Neural cell (in vitro differentiated cells): ENCODE measurements at regions not wholly inside any gene's neighbourhood (a gene's known extent, or its start where the extent isn't known, plus 50 kb on each side); places are given as distances from the start of the nearest gene placed in this dataset.

Experiments used
- H2AFZ ChIP-seq: fragments of 200-600, 300-800 bp; sonication (generic), shearing (Covaris generic); 2 replicates; pipeline ENCODE4 v1.6.0; 2014; ENCODE audit warnings: low read depth, mild to moderate bottlenecking, antibody characterized with exemption, low read length, moderate library complexity
- H3F3A ChIP-seq: fragments of 200-600 bp; shearing (Covaris generic); 2 replicates; pipeline ENCODE4 v1.6.1; 2016; ENCODE audit warnings: mild to moderate bottlenecking, moderate library complexity, mixed read lengths, antibody characterized with exemption, low read length; ENCODE audit not compliant: insufficient read depth, poor library complexity, severe bottlenecking
- H3K27ac ChIP-seq: fragments of 200-600, 300-800 bp; sonication (generic), shearing (Covaris generic); 2 replicates; pipeline ENCODE4 v1.5.1; 2014; ENCODE audit warnings: mild to moderate bottlenecking, low read length, moderate library complexity
- H3K27me3 ChIP-seq: fragments of 300-800, 200-600 bp; sonication (generic), shearing (Covaris generic); 2 replicates; pipeline ENCODE4 v1.6.0; 2014; ENCODE audit warnings: mild to moderate bottlenecking, low read depth, low read length, moderate library complexity; ENCODE audit not compliant: insufficient read depth
- H3K36me3 ChIP-seq: fragments of 300-800, 200-600 bp; sonication (generic), shearing (Covaris generic); 2 replicates; pipeline ENCODE4 v1.5.1; 2014; ENCODE audit warnings: mild to moderate bottlenecking, antibody characterized with exemption, low read length, moderate library complexity; ENCODE audit not compliant: insufficient read depth
- H3K4me2 ChIP-seq: fragments of 300-800, 200-600 bp; sonication (generic), shearing (Covaris generic); 2 replicates; pipeline ENCODE4 v1.6.0; 2014; ENCODE audit warnings: mild to moderate bottlenecking, low read length
- H3K4me3 ChIP-seq: fragments of 300-800, 200-600 bp; sonication (generic), shearing (Covaris generic); 2 replicates; pipeline ENCODE4 v1.5.1; 2014; ENCODE audit warnings: mild to moderate bottlenecking, low read length, moderate library complexity
- H3K79me2 ChIP-seq: fragments of 200-600 bp; shearing (Covaris generic); replicated peaks from 2 replicates; pipeline ENCODE4 v1.6.0; 2014; ENCODE audit warnings: mild to moderate bottlenecking, low read length, moderate library complexity; ENCODE audit not compliant: insufficient read depth
- H3K9ac ChIP-seq: fragments of 300-800, 200-600 bp; sonication (generic), shearing (Covaris generic); 2 replicates; pipeline ENCODE4 v1.6.1; 2016; ENCODE audit warnings: mild to moderate bottlenecking, low read length, mixed read lengths
- H3K9me2 ChIP-seq: fragments of 200-600 bp; shearing (Covaris generic); 2 replicates; pipeline ENCODE4 v1.6.1; 2016; ENCODE audit warnings: mild to moderate bottlenecking, low read length, mixed read lengths; ENCODE audit not compliant: insufficient read depth
- H3K9me3 ChIP-seq: fragments of 200-600, 300-800 bp; sonication (generic), shearing (Covaris generic); 2 replicates; pipeline ENCODE4 v1.6.1; 2016; ENCODE audit warnings: mild to moderate bottlenecking, mixed run types, low read length, moderate library complexity, mixed read lengths
- H4K20me1 ChIP-seq: fragments of 200-600 bp; shearing (Covaris generic); 2 replicates; pipeline ENCODE4 v1.6.1; 2016; ENCODE audit warnings: mild to moderate bottlenecking, mixed run types; ENCODE audit not compliant: insufficient read depth
- EP300 ChIP-seq: fragments of 450-650 bp; conservative IDR thresholded peaks from 2 replicates; pipeline ENCODE4 v1.6.1; 2014; ENCODE audit warnings: antibody characterized with exemption, mild to moderate bottlenecking, moderate library complexity; ENCODE audit not compliant: poor library complexity, severe bottlenecking
- EZH2 ChIP-seq: fragments of 200-600, 300-800 bp; shearing (Covaris generic), sonication (generic); IDR thresholded peaks from 2 replicates; pipeline ENCODE4 v1.6.1; 2014; ENCODE audit warnings: antibody characterized with exemption, low read length, borderline replicate concordance, mild to moderate bottlenecking; ENCODE audit not compliant: insufficient read depth, poor library complexity, severe bottlenecking
- MXI1 ChIP-seq: fragments of 450-650 bp; conservative IDR thresholded peaks from 2 replicates; pipeline ENCODE4 v1.6.1; 2014; ENCODE audit warnings: antibody characterized with exemption, mild to moderate bottlenecking; ENCODE audit not compliant: poor library complexity, severe bottlenecking
- POLR2AphosphoS5 ChIP-seq: IDR thresholded peaks from 2 replicates; pipeline ENCODE4 v1.6.1; 2012
- RAD21 ChIP-seq: fragments of 450-650 bp; conservative IDR thresholded peaks from 2 replicates; pipeline ENCODE4 v1.6.1; 2014; ENCODE audit warnings: antibody characterized with exemption, mild to moderate bottlenecking, moderate library complexity
- SMC3 ChIP-seq: fragments of 450-650 bp; conservative IDR thresholded peaks from 2 replicates; pipeline ENCODE4 v1.6.1; 2014; ENCODE audit warnings: antibody characterized with exemption, mild to moderate bottlenecking, moderate library complexity; ENCODE audit not compliant: poor library complexity
- TAF1 ChIP-seq: IDR thresholded peaks from 2 replicates; pipeline ENCODE4 v1.6.1; 2012; ENCODE audit warnings: low read depth
- TF ChIP-seq, protein P1 (sequence below): fragments of 450-650 bp; IDR thresholded peaks from 2 replicates; pipeline ENCODE4 v1.5.1; 2014; ENCODE audit warnings: antibody characterized with exemption, mild to moderate bottlenecking, moderate library complexity; ENCODE audit not compliant: poor library complexity, severe bottlenecking
- TF ChIP-seq, protein P2 (sequence below): IDR thresholded peaks from 2 replicates; pipeline ENCODE4 v1.6.1; 2012; ENCODE audit warnings: borderline replicate concordance

DNA sequence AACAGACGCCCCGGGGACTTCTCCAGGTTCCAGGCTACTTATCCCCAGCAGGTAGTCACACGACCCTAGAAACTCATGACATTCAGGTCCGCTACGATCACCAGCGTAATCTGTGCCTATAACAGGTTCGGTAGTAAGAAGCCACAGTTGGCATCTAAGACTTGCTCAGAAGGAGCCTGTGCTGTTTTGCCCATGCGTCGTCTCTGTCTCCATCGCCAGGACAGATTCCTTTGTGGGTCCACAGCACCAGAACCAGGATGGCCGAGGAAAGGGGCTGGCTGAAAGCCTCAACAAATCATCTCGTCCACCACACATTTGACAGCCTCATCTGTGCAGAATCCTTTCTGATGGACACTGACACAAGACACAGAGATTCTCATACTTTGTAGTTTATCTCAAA lies 319.5 kb upstream of the AGA start:
- H3K9me2 ChIP-seq = no peaks in the 10 kb centered on the region
- H3F3A ChIP-seq = no peaks in the 10 kb centered on the region
- no peak overlapping the region for H3K4me3 ChIP-seq
- H3K27ac ChIP-seq = no peak overlapping the region
- H3K27me3 ChIP-seq = no peaks in the 10 kb centered on the region
- H3K9me3 ChIP-seq = no peaks in the 10 kb centered on the region
- H3K36me3 ChIP-seq = no peaks in the 10 kb centered on the region
- no peak for TF ChIP-seq RAD21
- no peak for TF ChIP-seq EP300
- no peak for TF ChIP-seq EZH2
- H4K20me1 ChIP-seq = no peaks in the 10 kb centered on the region
- no peak overlapping the region for H3K9ac ChIP-seq
- H2AFZ ChIP-seq = no peak overlapping the region
- no peak overlapping the region for H3K4me2 ChIP-seq
- no peaks in the 10 kb centered on the region for H3K79me2 ChIP-seq

DNA sequence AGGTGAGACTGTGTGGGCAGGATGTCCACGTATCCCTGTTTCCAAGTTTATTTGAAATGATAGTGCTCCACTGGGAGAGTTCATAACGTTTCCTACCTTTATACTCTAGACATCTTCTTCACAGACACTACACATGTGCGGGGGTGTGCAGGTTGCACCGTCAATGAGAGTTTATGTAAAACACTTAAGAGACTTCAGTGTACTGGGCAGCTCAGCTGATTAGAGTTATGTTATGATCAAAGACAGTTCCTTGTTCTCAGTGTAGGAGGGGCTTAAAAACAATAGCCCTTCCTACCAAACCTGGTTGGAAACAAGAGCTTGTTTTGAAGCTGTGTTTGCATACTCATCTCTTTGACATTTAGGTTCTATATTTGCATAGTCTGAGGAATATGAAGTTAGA lies 326.9 kb upstream of the AGA start:
- H4K20me1 ChIP-seq = no peaks in the 10 kb centered on the region
- no peak overlapping the region for H3K4me3 ChIP-seq
- H3K9me3 ChIP-seq = no peaks in the 10 kb centered on the region
- H2AFZ ChIP-seq = no peak overlapping the region
- H3K27ac ChIP-seq = no peak overlapping the region
- H3F3A ChIP-seq = no peaks in the 10 kb centered on the region
- no peak overlapping the region for H3K4me2 ChIP-seq
- no peak overlapping the region for H3K9ac ChIP-seq
- H3K9me2 ChIP-seq = no peaks in the 10 kb centered on the region
- H3K27me3 ChIP-seq = no peaks in the 10 kb centered on the region
- TF ChIP-seq TAF1 (no peak), EZH2 (no peak), POLR2AphosphoS5 (no peak), RAD21 (no peak), SMC3 (no peak), EP300 (no peak), MXI1 (no peak)
- TF ChIP-seq, protein P1, sequence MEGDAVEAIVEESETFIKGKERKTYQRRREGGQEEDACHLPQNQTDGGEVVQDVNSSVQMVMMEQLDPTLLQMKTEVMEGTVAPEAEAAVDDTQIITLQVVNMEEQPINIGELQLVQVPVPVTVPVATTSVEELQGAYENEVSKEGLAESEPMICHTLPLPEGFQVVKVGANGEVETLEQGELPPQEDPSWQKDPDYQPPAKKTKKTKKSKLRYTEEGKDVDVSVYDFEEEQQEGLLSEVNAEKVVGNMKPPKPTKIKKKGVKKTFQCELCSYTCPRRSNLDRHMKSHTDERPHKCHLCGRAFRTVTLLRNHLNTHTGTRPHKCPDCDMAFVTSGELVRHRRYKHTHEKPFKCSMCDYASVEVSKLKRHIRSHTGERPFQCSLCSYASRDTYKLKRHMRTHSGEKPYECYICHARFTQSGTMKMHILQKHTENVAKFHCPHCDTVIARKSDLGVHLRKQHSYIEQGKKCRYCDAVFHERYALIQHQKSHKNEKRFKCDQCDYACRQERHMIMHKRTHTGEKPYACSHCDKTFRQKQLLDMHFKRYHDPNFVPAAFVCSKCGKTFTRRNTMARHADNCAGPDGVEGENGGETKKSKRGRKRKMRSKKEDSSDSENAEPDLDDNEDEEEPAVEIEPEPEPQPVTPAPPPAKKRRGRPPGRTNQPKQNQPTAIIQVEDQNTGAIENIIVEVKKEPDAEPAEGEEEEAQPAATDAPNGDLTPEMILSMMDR = no peak
- TF ChIP-seq, protein P2, sequence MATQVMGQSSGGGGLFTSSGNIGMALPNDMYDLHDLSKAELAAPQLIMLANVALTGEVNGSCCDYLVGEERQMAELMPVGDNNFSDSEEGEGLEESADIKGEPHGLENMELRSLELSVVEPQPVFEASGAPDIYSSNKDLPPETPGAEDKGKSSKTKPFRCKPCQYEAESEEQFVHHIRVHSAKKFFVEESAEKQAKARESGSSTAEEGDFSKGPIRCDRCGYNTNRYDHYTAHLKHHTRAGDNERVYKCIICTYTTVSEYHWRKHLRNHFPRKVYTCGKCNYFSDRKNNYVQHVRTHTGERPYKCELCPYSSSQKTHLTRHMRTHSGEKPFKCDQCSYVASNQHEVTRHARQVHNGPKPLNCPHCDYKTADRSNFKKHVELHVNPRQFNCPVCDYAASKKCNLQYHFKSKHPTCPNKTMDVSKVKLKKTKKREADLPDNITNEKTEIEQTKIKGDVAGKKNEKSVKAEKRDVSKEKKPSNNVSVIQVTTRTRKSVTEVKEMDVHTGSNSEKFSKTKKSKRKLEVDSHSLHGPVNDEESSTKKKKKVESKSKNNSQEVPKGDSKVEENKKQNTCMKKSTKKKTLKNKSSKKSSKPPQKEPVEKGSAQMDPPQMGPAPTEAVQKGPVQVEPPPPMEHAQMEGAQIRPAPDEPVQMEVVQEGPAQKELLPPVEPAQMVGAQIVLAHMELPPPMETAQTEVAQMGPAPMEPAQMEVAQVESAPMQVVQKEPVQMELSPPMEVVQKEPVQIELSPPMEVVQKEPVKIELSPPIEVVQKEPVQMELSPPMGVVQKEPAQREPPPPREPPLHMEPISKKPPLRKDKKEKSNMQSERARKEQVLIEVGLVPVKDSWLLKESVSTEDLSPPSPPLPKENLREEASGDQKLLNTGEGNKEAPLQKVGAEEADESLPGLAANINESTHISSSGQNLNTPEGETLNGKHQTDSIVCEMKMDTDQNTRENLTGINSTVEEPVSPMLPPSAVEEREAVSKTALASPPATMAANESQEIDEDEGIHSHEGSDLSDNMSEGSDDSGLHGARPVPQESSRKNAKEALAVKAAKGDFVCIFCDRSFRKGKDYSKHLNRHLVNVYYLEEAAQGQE = no peak
- no peaks in the 10 kb centered on the region for H3K36me3 ChIP-seq
- H3K79me2 ChIP-seq = no peaks in the 10 kb centered on the region

DNA sequence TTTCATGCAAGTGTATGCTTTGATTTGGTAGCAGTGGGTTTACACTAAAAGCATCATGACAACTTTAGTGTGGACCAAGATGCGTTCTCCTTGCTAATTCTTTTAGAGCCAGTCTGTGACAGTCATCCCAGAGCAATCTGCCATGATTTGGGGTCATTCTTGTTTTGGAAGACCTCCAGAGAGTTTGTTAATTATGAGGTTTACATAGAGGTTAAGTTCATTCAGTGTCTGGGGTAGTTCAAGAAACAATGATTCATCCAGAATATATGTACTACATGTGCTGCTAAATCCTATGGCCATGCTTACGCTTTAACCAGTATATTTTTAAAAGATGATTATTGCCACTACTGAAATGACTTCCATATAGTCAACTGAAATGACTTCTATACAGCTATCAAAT lies 328.5 kb upstream of the AGA start:
- Histone ChIP-seq H3K9me3 (no peaks in the 10 kb centered on the region), H3K4me3 (no peak overlapping the region), H4K20me1 (no peaks in the 10 kb centered on the region), H3K36me3 (no peaks in the 10 kb centered on the region), H2AFZ (no peak overlapping the region), H3K27ac (no peak overlapping the region), H3K9ac (no peak overlapping the region), H3K27me3 (no peaks in the 10 kb centered on the region), H3K79me2 (no peaks in the 10 kb centered on the region), H3K9me2 (no peaks in the 10 kb centered on the region), H3F3A (no peaks in the 10 kb centered on the region), H3K4me2 (no peak overlapping the region)
- no peak for TF ChIP-seq TAF1
